GM12878 (cell line): ENCODE measurements at regions not wholly inside any gene's neighbourhood (a gene's known extent, or its start where the extent isn't known, plus 50 kb on each side); places are given as distances from the start of the nearest gene placed in this dataset.

ENCODE experiments used
- ATAC-seq: fragments of 200-7000 bp; cut with Tn5 transposase; 3 replicates; pipeline ENCODE4 v1.9.1; 2020; ENCODE audit warnings: mild to moderate bottlenecking, moderate library complexity
- BruUV-seq: library from RNA; stranded (reverse); fragments of 400-500 nt; replicated peaks from 2 replicates; lab custom pipeline; 2021; lab: Mats Ljungman, UMichigan
- CTCF ChIA-PET: fragments of 300-600 bp; sonication (Branson Sonifier 250); formaldehyde crosslinking; extraction: SDS; loops from one replicate; lab custom pipeline; 2021; ENCODE audit warnings: inconsistent platforms; lab: Yijun Ruan, JAX
- POLR2A ChIA-PET: fragments of 350-600 bp; formaldehyde crosslinking; extraction: SDS; loops from one replicate; lab custom pipeline; 2021; ENCODE audit warnings: inconsistent platforms; lab: Charles Lee
- RAD21 ChIA-PET: fragments of 300-600 bp; sonication (Branson Sonifier 250); formaldehyde crosslinking; loops from one replicate; lab custom pipeline; 2023; ENCODE audit warnings: antibody characterized with exemption; ENCODE audit not compliant: unreplicated experiment; lab: Charles Lee
- SMC1A ChIA-PET: fragments of 300-600 bp; sonication (Branson Sonifier 250); formaldehyde crosslinking; loops from one replicate; lab custom pipeline; 2023; ENCODE audit not compliant: unreplicated experiment, uncharacterized antibody; lab: Charles Lee
- DNase-seq: peaks from one replicate; pipeline ENCODE4 v3.0.0-alpha.2; 2011; ENCODE audit warnings: low read depth, low spot score
- FAIRE-seq: peaks from 3 replicates; lab custom pipeline; 2011; peaks lifted over from hg19 to GRCh38; lab: Jason Lieb, UNC
- H2AFZ ChIP-seq: 2 replicates; pipeline ENCODE4 v1.6.0; 2011; ENCODE audit warnings: low read depth, low read length, control low read depth; ENCODE audit not compliant: control insufficient read depth
- H3K27ac ChIP-seq: 2 replicates; pipeline ENCODE4 v1.5.1; 2011; ENCODE audit warnings: control low read depth; ENCODE audit not compliant: control insufficient read depth, insufficient read depth
- H3K27me3 ChIP-seq, 2 experiments: replicated peaks in 1 of 2; 2 replicates each; pipeline versions ENCODE4 v1.6.0 to v1.6.1; 2011; ENCODE audit warnings: low read length in 1 of 2; ENCODE audit not compliant: control insufficient read depth in 2 of 2, insufficient read depth in 2 of 2
- H3K36me3 ChIP-seq, 2 experiments: 2 replicates each; pipeline ENCODE4 v1.5.1; 2011; ENCODE audit warnings: low read length in 1 of 2; ENCODE audit not compliant: control insufficient read depth in 2 of 2, insufficient read depth in 2 of 2
- H3K4me1 ChIP-seq: 2 replicates; pipeline ENCODE4 v1.6.1; 2011; ENCODE audit warnings: mild to moderate bottlenecking, low read length, moderate library complexity, mixed read lengths; ENCODE audit not compliant: control insufficient read depth, insufficient read depth
- H3K4me2 ChIP-seq: 2 replicates; pipeline ENCODE4 v1.6.0; 2011; ENCODE audit warnings: control low read depth; ENCODE audit not compliant: control insufficient read depth, insufficient read depth
- H3K4me3 ChIP-seq: fragments of 200-600 bp; sonication (generic); 2 replicates; pipeline ENCODE4 v1.5.1; 2016
- H3K79me2 ChIP-seq: 2 replicates; pipeline ENCODE4 v1.6.0; 2011; ENCODE audit warnings: low read length; ENCODE audit not compliant: control insufficient read depth, insufficient read depth
- H3K9ac ChIP-seq: 2 replicates; pipeline ENCODE4 v1.8.0; 2011; ENCODE audit warnings: low read length, control low read depth, mixed read lengths; ENCODE audit not compliant: control insufficient read depth, insufficient read depth
- H3K9me3 ChIP-seq: replicated peaks from 3 replicates; pipeline ENCODE4 v1.5.1; 2011; ENCODE audit warnings: mild to moderate bottlenecking, low read length; ENCODE audit not compliant: control insufficient read depth, insufficient read depth
- H4K20me1 ChIP-seq: 2 replicates; pipeline ENCODE4 v1.6.0; 2011; ENCODE audit not compliant: control insufficient read depth, insufficient read depth
- ASH2L ChIP-seq: fragments of 300-600, 200-600 bp; sonication (generic); IDR thresholded peaks from 2 replicates; pipeline ENCODE4 v1.6.1; 2017; ENCODE audit warnings: low read depth, mild to moderate bottlenecking, borderline replicate concordance
- CHD2 ChIP-seq: IDR thresholded peaks from 2 replicates; pipeline ENCODE4 v1.6.1; 2011; ENCODE audit warnings: low read depth, low read length, improper control_type of control experiment, borderline replicate concordance
- DPF2 ChIP-seq: fragments of 450-650 bp; IDR thresholded peaks from 2 replicates; pipeline ENCODE4 v1.6.1; 2017; ENCODE audit warnings: mild to moderate bottlenecking
- EED ChIP-seq: sonication (generic); IDR thresholded peaks from 2 replicates; pipeline ENCODE4 v1.6.1; 2016; ENCODE audit warnings: antibody characterized with exemption, low read depth
- ESRRA ChIP-seq: IDR thresholded peaks from 2 replicates; pipeline ENCODE4 v1.6.1; 2012; ENCODE audit warnings: mild to moderate bottlenecking, low read length, improper control_type of control experiment
- GATAD2B ChIP-seq: fragments of 450-650 bp; conservative IDR thresholded peaks from 2 replicates; pipeline ENCODE4 v1.6.1; 2017; ENCODE audit warnings: low read depth, mild to moderate bottlenecking, moderate library complexity
- HCFC1 ChIP-seq: fragments of 150-350 bp; IDR thresholded peaks from 2 replicates; pipeline ENCODE4 v1.6.1; 2014; ENCODE audit warnings: low read length
- JUND ChIP-seq: IDR thresholded peaks from 2 replicates; pipeline ENCODE4 v1.6.1; 2012; ENCODE audit warnings: low read depth, mild to moderate bottlenecking, low read length, improper control_type of control experiment, moderate library complexity
- LARP7 ChIP-seq: fragments of 450-650 bp; IDR thresholded peaks from 2 replicates; pipeline ENCODE4 v1.6.1; 2017; ENCODE audit warnings: mild to moderate bottlenecking
- MEF2A ChIP-seq: IDR thresholded peaks from 2 replicates; pipeline ENCODE4 v1.6.1; 2011; ENCODE audit warnings: low read depth, mild to moderate bottlenecking, low read length, moderate library complexity; ENCODE audit not compliant: insufficient read depth
- SMARCA5 ChIP-seq: fragments of 450-650 bp; IDR thresholded peaks from 2 replicates; pipeline ENCODE4 v1.6.1; 2017; ENCODE audit warnings: mild to moderate bottlenecking
- SUPT20H ChIP-seq: IDR thresholded peaks from 2 replicates; pipeline ENCODE4 v1.6.1; 2011; ENCODE audit warnings: low read depth, mild to moderate bottlenecking, low read length, moderate library complexity, borderline replicate concordance; ENCODE audit not compliant: control insufficient read depth
- TARDBP ChIP-seq: IDR thresholded peaks from 2 replicates; pipeline ENCODE4 v1.6.1; 2016; ENCODE audit warnings: borderline replicate concordance
- ZBTB11 ChIP-seq: fragments of 450-650 bp; formaldehyde crosslinking; IDR thresholded peaks from 2 replicates; pipeline ENCODE4 v1.5.0; 2022; ENCODE audit warnings: mild to moderate bottlenecking, missing genetic modification characterization
- WGBS: methylation state at CpG from one replicate; pipeline ENCODE4 v1.1.6; 2016; ENCODE audit warnings: low lambda C conversion rate; ENCODE audit not compliant: insufficient replicate concordance, insufficient coverage; ENCODE audit errors: missing lambda C conversion rate; 5-methylcytosine and 5-hydroxymethylcytosine counted together
- in situ Hi-C: fragments of 300-500 bp; cut with MboI; formaldehyde crosslinking; loops from 9 replicates; pipeline ENCODE4 v1.14.3; 2018; ENCODE audit warnings: mixed read lengths
- intact Hi-C: fragments of 100-400 bp; cut with micrococcal nuclease; formaldehyde crosslinking; loops from one replicate; pipeline ENCODE4 v1.14.2; 2022; ENCODE audit not compliant: unreplicated experiment

GRCh38 chr7:53246957-53247356 is 211.5 kb downstream of the POM121L12 start:
- ATAC-seq (no peak), FAIRE-seq (no peak), DNase-seq (no peak)
- intact Hi-C loops, result no loop called here
- no peaks in the 10 kb centered on the region for H3K9me3 ChIP-seq
- WGBS, result 25% methylated on average over 1 of the region's 1 CpG
- H4K20me1 ChIP-seq, result no peaks in the 10 kb centered on the region
- H3K27me3 ChIP-seq, result no peaks in the 10 kb centered on the region
- POLR2A ChIA-PET, result no interaction called here
- RAD21 ChIA-PET, result no interaction called here
- H3K27ac ChIP-seq, result no peak overlapping the region
- no peak overlapping the region for H3K4me2 ChIP-seq
- TF ChIP-seq ASH2L (no peak), ZBTB11 (no peak), LARP7 (no peak), ESRRA (no peak), DPF2 (no peak), CHD2 (no peak), JUND (no peak), SMARCA5 (no peak), SUPT20H (no peak), EED (no peak), TARDBP (no peak), HCFC1 (no peak), MEF2A (no peak), GATAD2B (no peak)
- SMC1A ChIA-PET, result no interaction called here
- H3K79me2 ChIP-seq, result no peaks in the 10 kb centered on the region
- H2AFZ ChIP-seq, result no peak overlapping the region
- H3K4me1 ChIP-seq, result no peaks in the 10 kb centered on the region
- no peaks in the 10 kb centered on the region for H3K36me3 ChIP-seq
- H3K4me3 ChIP-seq, result no peak overlapping the region
- CTCF ChIA-PET, result no interaction called here
- H3K9ac ChIP-seq, result no peak overlapping the region
- in situ Hi-C loops, result no loop called here
- no TSS peak for BruUV-seq
